C4-2B (cell line): ENCODE measurements at regions not wholly inside any gene's neighbourhood (a gene's known extent, or its start where the extent isn't known, plus 50 kb on each side); places are given as distances from the start of the nearest gene placed in this dataset.

Source experiments
- CTCF ChIP-seq: fragments of 450-650 bp; conservative IDR thresholded peaks from 2 replicates; pipeline ENCODE4 v1.5.1; 2017; ENCODE audit warnings: mild to moderate bottlenecking
- ZFX ChIP-seq: fragments of 450-650 bp; IDR thresholded peaks from 2 replicates; pipeline ENCODE4 v1.6.1; 2017

GRCh38 chr2:129806317-129806716 is 173.1 kb upstream of the RAB6C start:
- TF ChIP-seq CTCF (no peak), ZFX (no peak)
